ENCODE measurements at regions not wholly inside any gene's neighbourhood (a gene's known extent, or its start where the extent isn't known, plus 50 kb on each side); places are given as distances from the start of the nearest gene placed in this dataset.

DNA sequence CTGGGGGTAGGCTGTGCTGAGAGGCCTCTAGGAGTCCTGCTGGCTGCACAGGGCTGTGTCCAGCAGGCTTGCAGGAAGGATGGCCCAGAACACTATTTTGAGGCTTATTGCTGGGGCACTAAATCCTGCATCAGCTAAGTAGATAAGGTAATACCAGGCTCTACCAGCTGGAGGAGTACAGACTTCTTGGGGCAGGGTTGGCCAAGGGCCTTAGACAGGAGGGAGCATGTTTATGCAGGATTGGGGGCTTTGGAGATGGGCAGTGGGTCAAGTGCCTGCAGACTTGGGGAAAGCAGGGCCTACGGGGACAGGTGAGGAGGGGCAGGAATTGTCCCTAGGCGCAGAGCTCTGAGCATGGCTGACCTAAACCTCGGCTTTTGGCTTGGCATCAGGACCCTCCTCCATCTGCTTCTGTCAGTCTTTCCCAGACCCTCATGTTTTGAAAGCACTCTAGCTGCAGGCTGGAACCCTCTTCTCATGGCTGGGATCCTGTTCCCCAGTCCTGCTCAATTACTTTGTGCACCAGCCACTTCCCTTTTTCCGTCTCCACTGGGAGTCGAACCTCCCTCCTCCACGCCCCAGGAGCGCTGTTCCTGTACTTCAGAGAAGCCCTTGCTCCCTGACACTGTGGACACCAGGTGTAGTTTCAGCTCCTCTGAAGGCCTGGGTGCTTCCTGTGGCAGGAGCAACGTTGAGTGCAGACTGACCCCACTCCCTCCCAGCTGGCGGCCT is 61.0 kb upstream of the SPTLC1 start:
- POLR2A ChIA-PET, result no interaction called here
- CTCF ChIA-PET, result interaction anchor here (1.1 to 10.7 kb wide), 6 partner anchors 13 to 41 kb away, joined by 3 to 68 read pairs (median 3); no protein-coding TSS in a partner anchor
- peak; percentile 13 for DNase-seq (ENCODE audit: extremely low spot score)
- TF ChIP-seq, protein P1, sequence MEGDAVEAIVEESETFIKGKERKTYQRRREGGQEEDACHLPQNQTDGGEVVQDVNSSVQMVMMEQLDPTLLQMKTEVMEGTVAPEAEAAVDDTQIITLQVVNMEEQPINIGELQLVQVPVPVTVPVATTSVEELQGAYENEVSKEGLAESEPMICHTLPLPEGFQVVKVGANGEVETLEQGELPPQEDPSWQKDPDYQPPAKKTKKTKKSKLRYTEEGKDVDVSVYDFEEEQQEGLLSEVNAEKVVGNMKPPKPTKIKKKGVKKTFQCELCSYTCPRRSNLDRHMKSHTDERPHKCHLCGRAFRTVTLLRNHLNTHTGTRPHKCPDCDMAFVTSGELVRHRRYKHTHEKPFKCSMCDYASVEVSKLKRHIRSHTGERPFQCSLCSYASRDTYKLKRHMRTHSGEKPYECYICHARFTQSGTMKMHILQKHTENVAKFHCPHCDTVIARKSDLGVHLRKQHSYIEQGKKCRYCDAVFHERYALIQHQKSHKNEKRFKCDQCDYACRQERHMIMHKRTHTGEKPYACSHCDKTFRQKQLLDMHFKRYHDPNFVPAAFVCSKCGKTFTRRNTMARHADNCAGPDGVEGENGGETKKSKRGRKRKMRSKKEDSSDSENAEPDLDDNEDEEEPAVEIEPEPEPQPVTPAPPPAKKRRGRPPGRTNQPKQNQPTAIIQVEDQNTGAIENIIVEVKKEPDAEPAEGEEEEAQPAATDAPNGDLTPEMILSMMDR (IDR thresholded peaks at IDR 0.05; ENCODE audit: control extremely low read depth, extremely low read depth, low read depth, missing control alignments), result no peak

DNA sequence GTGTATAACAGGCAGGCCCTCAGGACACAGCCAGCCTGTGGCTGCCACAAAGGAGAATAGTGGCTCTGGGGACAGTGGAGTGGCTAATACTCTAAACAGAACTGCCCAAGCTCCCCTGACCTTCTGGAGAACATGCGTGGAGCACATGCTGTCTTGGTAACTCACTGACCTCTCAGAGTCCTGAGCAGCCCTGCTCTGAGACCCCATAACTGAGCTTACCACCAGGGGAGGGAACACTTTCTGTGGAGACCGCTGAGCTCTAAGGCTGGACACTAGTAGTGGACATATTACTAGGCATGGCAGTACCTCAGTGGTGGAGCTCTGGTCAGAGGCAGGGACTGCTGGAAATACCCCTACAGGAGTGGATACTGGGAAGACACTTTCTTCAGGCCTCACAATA is 60.2 kb upstream of the SPTLC1 start:
- ChIA-PET CTCF (interaction anchor here (1.2 to 10.7 kb wide), 6 partner anchors 10 to 41 kb away, joined by 3 to 68 read pairs (median 3); no protein-coding TSS in a partner anchor), POLR2A (no interaction called here)
- TF ChIP-seq, protein P1 (IDR thresholded peaks at IDR 0.05; ENCODE audit: control extremely low read depth, extremely low read depth, low read depth, missing control alignments), result no peak
- peak; percentile 2 for DNase-seq (ENCODE audit: extremely low spot score)

DNA sequence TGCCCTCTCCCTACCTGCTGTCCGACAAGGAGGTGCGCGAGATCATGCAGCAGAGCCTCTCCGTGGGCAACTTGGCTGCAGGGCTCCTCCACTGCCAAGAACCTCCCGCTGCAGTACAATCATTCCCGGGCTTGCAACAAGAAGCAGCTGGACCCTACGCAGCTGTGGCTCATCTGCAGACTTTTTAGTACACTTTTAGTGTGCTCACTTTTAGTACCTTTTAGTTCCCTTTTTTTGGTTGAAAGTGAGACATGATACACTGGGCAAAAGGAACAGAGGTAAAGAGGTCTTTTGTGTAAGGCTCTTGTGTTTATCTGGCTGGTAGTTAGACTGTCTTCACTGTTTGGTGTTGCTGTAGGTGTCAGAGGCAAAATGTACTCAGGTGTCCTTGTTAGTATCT is 58.1 kb upstream of the SPTLC1 start:
- ChIA-PET CTCF (interaction anchor here (10.7 kb wide), 1 partner anchor 33 kb away, joined by 68 read pairs; no protein-coding TSS in a partner anchor), POLR2A (no interaction called here)
- DNase-seq (ENCODE audit: extremely low spot score), result peak; percentile 35
- TF ChIP-seq, protein P1 (IDR thresholded peaks at IDR 0.05; ENCODE audit: control extremely low read depth, extremely low read depth, low read depth, missing control alignments), result no peak

DNA sequence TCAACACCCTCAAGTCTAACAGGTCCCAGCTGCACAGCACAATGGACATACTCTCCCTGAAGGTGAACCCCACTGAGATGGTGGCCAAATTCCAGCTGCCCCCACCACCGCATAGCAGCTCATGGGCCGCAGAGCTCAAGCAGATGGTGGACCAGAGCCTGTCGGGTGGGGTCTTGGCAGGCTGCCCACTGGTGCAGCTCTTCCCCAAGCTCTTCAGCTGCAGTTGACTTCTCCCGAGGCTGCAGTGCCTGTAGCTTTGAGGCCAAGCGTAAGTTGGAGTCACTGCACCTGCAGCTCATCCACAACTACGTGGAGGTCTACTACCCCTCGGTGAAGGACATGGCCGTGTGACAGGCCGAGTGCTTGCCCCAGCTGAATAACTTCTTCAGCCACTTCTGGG is 56.6 kb upstream of the SPTLC1 start:
- TF ChIP-seq, protein P1 (IDR thresholded peaks at IDR 0.05; ENCODE audit: control extremely low read depth, extremely low read depth, low read depth, missing control alignments), result no peak
- POLR2A ChIA-PET, result no interaction called here
- CTCF ChIA-PET, result interaction anchor here (0.9 to 10.7 kb wide), 3 partner anchors 10 to 32 kb away, joined by 3 to 68 read pairs (median 9); no protein-coding TSS in a partner anchor
- no peak for DNase-seq (ENCODE audit: extremely low spot score)

DNA sequence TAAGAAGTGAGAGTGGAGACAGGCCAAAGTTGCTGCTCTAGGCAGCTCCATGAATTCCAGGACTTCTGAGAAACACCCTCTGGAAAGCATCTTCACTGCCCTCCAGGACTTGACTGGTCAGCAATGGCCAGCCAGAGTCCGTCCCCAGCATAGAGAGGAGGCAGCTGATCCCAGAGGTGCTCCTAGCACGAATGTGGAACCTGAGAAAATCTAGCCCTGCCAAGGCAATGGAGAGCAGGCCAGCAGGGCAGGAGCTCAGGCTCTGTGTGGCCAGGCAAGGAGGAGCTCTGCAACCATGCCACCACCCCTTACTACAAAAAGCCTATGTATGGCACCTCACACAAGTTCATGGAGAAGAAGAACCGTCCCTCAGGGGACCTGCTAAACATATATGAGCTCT is 56.1 kb upstream of the SPTLC1 start:
- ChIA-PET POLR2A (no interaction called here), CTCF (interaction anchor here (1.7 to 10.7 kb wide), 2 partner anchors 17 to 31 kb away, joined by 9 to 68 read pairs; no protein-coding TSS in a partner anchor)
- TF ChIP-seq, protein P1 (IDR thresholded peaks at IDR 0.05; ENCODE audit: control extremely low read depth, extremely low read depth, low read depth, missing control alignments), result no peak
- DNase-seq (ENCODE audit: extremely low spot score), result no peak

DNA sequence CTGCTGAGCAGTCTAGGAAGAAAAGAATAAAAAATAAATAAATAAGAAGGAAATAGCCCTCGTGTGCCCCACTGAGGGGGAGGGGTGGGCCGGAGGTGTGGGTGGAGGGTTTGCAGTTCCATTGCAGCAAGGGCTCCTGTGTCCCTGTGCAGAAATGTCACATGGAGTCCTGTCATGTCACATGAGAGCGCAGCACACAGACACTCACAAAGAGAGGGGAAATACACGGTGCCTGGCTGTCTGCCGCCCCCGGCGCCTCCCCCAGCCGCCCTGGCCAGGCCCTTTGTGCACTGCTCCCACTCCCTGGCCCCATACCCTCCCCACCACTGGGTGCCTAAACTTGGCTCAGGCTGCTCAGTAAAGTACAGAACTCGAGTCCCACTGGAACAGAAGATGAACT is 55.6 kb upstream of the SPTLC1 start:
- TF ChIP-seq, protein P1 (IDR thresholded peaks at IDR 0.05; ENCODE audit: control extremely low read depth, extremely low read depth, low read depth, missing control alignments), result no peak
- POLR2A ChIA-PET, result no interaction called here
- no peak for DNase-seq (ENCODE audit: extremely low spot score)
- CTCF ChIA-PET, result interaction anchor here (1.7 to 10.7 kb wide), 2 partner anchors 17 to 31 kb away, joined by 9 to 68 read pairs; no protein-coding TSS in a partner anchor

Data from GM10248 (cell line).